Astrocyte (in vitro differentiated cells and primary cell): ENCODE measurements at regions not wholly inside any gene's neighbourhood (a gene's known extent, or its start where the extent isn't known, plus 50 kb on each side); places are given as distances from the start of the nearest gene placed in this dataset.

Source experiments
- DNase-seq: peaks from one replicate; pipeline ENCODE4 v3.0.0-alpha.2; 2010; ENCODE audit warnings: low read depth
- FAIRE-seq: peaks from 2 replicates; lab custom pipeline; 2011; peaks lifted over from hg19 to GRCh38; lab: Jason Lieb, UNC
- H2AFZ ChIP-seq: 2 replicates; pipeline ENCODE4 v1.6.0; 2012; ENCODE audit warnings: low read depth, low read length, inconsistent platforms
- H3K27ac ChIP-seq: 2 replicates; pipeline ENCODE4 v1.5.1; 2011; ENCODE audit warnings: low read depth, low read length, inconsistent platforms
- H3K27me3 ChIP-seq: 2 replicates; pipeline ENCODE4 v1.6.0; 2011; ENCODE audit warnings: low read length, inconsistent platforms; ENCODE audit not compliant: insufficient read depth
- H3K36me3 ChIP-seq: 2 replicates; pipeline ENCODE4 v1.5.1; 2011; ENCODE audit warnings: low read length, inconsistent platforms; ENCODE audit not compliant: insufficient read depth
- H3K4me1 ChIP-seq: 2 replicates; pipeline ENCODE4 v1.5.1; 2011; ENCODE audit warnings: low read length, inconsistent platforms; ENCODE audit not compliant: insufficient read depth
- H3K4me2 ChIP-seq: 2 replicates; pipeline ENCODE4 v1.6.0; 2012; ENCODE audit warnings: low read length, inconsistent platforms
- H3K4me3 ChIP-seq: 2 replicates; pipeline ENCODE4 v1.5.1; 2011; ENCODE audit warnings: low read depth, mild to moderate bottlenecking, low read length, inconsistent platforms; ENCODE audit not compliant: insufficient read depth
- H3K79me2 ChIP-seq: 2 replicates; pipeline ENCODE4 v1.6.0; 2012; ENCODE audit warnings: mild to moderate bottlenecking, low read length, inconsistent platforms; ENCODE audit not compliant: insufficient read depth
- H3K9ac ChIP-seq: 2 replicates; pipeline ENCODE4 v1.6.0; 2012; ENCODE audit warnings: mild to moderate bottlenecking, low read length, inconsistent platforms
- H3K9me3 ChIP-seq: 2 replicates; pipeline ENCODE4 v1.5.1; 2012; ENCODE audit warnings: low read depth, mild to moderate bottlenecking, low read length, inconsistent platforms; ENCODE audit not compliant: insufficient read depth
- H4K20me1 ChIP-seq: 2 replicates; pipeline ENCODE4 v1.6.0; 2012; ENCODE audit warnings: low read length, inconsistent platforms; ENCODE audit not compliant: insufficient read depth
- H3K27ac Mint-ChIP-seq: one replicate; pipeline ENCODE4 v1.8.0; 2021; ENCODE audit warnings: mild to moderate bottlenecking, mixed read lengths; ENCODE audit not compliant: unreplicated experiment
- H3K27me3 Mint-ChIP-seq: one replicate; pipeline ENCODE4 v1.8.0; 2021; ENCODE audit warnings: low read depth, mixed read lengths; ENCODE audit not compliant: unreplicated experiment
- H3K36me3 Mint-ChIP-seq: one replicate; pipeline ENCODE4 v1.8.0; 2021; ENCODE audit warnings: low read depth, mixed read lengths; ENCODE audit not compliant: unreplicated experiment
- H3K4me1 Mint-ChIP-seq: one replicate; pipeline ENCODE4 v1.8.0; 2021; ENCODE audit warnings: low read depth, mixed read lengths; ENCODE audit not compliant: unreplicated experiment
- H3K4me3 Mint-ChIP-seq: one replicate; pipeline ENCODE4 v1.8.0; 2021; ENCODE audit warnings: mild to moderate bottlenecking, moderate library complexity, mixed read lengths; ENCODE audit not compliant: unreplicated experiment
- H3K9me3 Mint-ChIP-seq: one replicate; pipeline ENCODE4 v1.8.0; 2021; ENCODE audit warnings: mild to moderate bottlenecking, mixed read lengths; ENCODE audit not compliant: unreplicated experiment
- EZH2 ChIP-seq: IDR thresholded peaks from 2 replicates; pipeline ENCODE4 v1.6.1; 2012; ENCODE audit warnings: mild to moderate bottlenecking, low read length, inconsistent platforms; ENCODE audit not compliant: insufficient read depth
- TF ChIP-seq, protein P1 (sequence below): IDR thresholded peaks from 2 replicates; pipeline ENCODE4 v1.5.1; 2011; ENCODE audit warnings: low read depth, mild to moderate bottlenecking, inconsistent platforms, low read length, moderate library complexity; ENCODE audit not compliant: insufficient read depth

DNA sequence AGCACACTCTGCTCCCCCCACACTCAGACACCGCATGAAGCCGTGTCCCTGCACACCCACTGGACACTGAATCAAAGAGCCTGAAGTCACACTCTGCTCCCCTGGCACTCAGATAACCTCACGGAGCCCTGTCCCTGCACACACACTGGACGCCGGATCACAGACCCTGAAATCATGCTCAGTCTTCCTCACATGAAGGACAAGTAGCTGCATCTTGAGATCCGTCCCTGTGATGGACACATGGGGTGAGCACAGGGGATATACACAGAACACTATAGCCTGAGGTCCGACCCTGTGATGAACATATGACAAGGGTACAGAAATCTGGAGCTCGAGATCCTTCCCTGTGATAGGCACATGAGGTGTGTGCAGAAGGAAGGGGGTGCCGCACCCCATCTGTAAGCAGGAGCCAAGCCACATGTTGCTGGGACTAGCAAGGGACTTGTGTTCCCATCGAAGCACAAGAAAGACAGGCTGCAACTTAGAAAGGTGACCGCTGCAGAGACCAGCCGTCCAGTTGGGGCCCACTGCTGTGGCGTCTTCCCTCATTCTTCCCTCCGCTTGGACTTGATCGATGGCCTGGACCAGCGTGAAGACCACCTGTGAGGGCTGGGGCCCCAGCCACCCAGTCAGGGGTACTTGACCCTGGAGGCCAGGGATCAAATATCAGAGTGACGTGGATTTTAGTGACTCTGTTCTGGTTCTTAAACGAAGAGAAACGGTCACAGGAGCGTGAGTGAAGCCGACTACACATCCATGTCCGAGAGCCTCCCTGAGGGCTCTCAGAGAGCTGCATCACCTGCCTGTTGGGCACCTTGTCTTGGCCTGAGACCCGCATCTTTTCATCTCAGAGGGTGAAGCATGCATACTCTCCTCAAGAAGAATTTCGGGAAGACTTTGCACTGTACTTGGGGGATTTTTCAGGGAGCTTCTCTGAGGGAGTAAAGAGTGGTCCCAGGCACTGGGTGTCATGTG lies 391.7 kb upstream of the SALL3 start:
- peak overlapping the region; percentile 54 for H3K27ac ChIP-seq
- no peaks in the 10 kb centered on the region for H3K4me1 Mint-ChIP-seq
- H3K4me1 ChIP-seq = peaks cover 8% of the 10 kb centered on the region
- no peaks in the 10 kb centered on the region for H3K27me3 Mint-ChIP-seq
- peak overlapping the region; percentile 52 for H3K9ac ChIP-seq
- H3K4me2 ChIP-seq = no peak overlapping the region
- no peak overlapping the region for H3K4me3 Mint-ChIP-seq
- H3K9me3 ChIP-seq = peaks cover 3% of the 10 kb centered on the region
- FAIRE-seq (no peak), DNase-seq (no peak)
- H3K4me3 ChIP-seq = no peak overlapping the region
- H2AFZ ChIP-seq = no peak overlapping the region
- H3K36me3 ChIP-seq = no peaks in the 10 kb centered on the region
- no peaks in the 10 kb centered on the region for H3K27me3 ChIP-seq
- TF ChIP-seq EZH2 = no peak
- TF ChIP-seq, protein P1, sequence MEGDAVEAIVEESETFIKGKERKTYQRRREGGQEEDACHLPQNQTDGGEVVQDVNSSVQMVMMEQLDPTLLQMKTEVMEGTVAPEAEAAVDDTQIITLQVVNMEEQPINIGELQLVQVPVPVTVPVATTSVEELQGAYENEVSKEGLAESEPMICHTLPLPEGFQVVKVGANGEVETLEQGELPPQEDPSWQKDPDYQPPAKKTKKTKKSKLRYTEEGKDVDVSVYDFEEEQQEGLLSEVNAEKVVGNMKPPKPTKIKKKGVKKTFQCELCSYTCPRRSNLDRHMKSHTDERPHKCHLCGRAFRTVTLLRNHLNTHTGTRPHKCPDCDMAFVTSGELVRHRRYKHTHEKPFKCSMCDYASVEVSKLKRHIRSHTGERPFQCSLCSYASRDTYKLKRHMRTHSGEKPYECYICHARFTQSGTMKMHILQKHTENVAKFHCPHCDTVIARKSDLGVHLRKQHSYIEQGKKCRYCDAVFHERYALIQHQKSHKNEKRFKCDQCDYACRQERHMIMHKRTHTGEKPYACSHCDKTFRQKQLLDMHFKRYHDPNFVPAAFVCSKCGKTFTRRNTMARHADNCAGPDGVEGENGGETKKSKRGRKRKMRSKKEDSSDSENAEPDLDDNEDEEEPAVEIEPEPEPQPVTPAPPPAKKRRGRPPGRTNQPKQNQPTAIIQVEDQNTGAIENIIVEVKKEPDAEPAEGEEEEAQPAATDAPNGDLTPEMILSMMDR = no peak
- H3K9me3 Mint-ChIP-seq = peaks cover 8% of the 10 kb centered on the region
- H3K36me3 Mint-ChIP-seq = no peaks in the 10 kb centered on the region
- H3K79me2 ChIP-seq = no peaks in the 10 kb centered on the region
- no peaks in the 10 kb centered on the region for H4K20me1 ChIP-seq
- H3K27ac Mint-ChIP-seq = no peak overlapping the region

DNA sequence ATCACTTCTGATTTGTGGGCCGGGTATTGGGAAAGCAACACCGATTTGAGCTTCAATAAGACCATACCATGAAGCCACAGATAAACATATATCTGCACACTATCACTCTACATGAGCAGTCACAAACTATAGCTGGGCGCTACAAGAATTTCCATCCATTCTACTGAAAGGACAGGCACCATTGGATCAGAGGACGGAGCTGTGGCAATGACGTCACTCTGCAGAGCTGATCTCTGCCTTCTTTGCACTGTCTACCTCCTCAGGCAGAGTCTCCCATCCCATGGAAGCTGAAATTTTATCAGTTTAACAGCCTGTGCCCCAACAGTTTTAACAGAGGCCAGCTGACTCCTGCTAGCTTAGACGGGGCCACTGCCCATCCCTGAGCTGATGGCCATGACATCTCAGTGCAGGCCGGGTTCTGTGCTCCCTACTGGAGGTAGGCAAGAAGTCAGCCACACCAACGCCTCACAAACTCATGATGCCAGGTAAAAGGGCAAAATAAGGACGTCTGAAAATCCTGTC lies 389.6 kb upstream of the SALL3 start:
- Histone ChIP-seq H4K20me1 (no peaks in the 10 kb centered on the region), H3K36me3 (no peaks in the 10 kb centered on the region), H3K4me1 (peaks cover 8% of the 10 kb centered on the region), H3K9me3 (peaks cover 10% of the 10 kb centered on the region), H3K4me3 (no peak overlapping the region), H3K27me3 (no peaks in the 10 kb centered on the region), H3K79me2 (no peaks in the 10 kb centered on the region), H2AFZ (no peak overlapping the region), H3K27ac (no peak overlapping the region), H3K9ac (no peak overlapping the region), H3K4me2 (no peak overlapping the region)
- Mint-ChIP-seq H3K27me3 (no peaks in the 10 kb centered on the region), H3K4me1 (no peaks in the 10 kb centered on the region), H3K36me3 (no peaks in the 10 kb centered on the region), H3K4me3 (no peak overlapping the region), H3K9me3 (peaks cover 4% of the 10 kb centered on the region), H3K27ac (no peak overlapping the region)
- FAIRE-seq (no peak), DNase-seq (no peak)
- no peak for TF ChIP-seq EZH2
- TF ChIP-seq, protein P1 = no peak

DNA sequence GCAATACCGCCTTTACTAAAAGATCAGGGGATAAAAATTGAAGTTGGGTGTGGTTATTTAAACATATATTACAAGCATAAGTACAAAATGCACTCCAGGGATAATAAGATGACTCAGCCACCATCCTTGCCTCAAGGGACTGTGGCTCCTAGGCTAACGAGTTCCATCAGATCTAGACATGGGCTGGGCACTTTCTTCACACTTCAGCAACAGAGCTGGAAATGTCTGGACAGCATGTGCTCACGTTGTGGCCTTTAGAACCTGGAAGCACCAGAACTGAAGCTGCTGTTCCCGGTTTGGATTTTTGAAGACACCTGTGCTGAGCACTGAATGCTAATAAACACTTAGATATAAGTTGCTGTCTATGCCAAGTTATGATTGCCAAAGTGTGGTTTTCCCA lies 384.2 kb upstream of the SALL3 start:
- Histone ChIP-seq H3K79me2 (no peaks in the 10 kb centered on the region), H3K36me3 (no peaks in the 10 kb centered on the region), H4K20me1 (no peaks in the 10 kb centered on the region), H3K9ac (no peak overlapping the region), H3K4me3 (no peak overlapping the region), H2AFZ (no peak overlapping the region), H3K4me2 (no peak overlapping the region), H3K9me3 (peaks cover 10% of the 10 kb centered on the region), H3K4me1 (no peaks in the 10 kb centered on the region), H3K27me3 (no peaks in the 10 kb centered on the region), H3K27ac (no peak overlapping the region)
- no peak overlapping the region for H3K4me3 Mint-ChIP-seq
- no peaks in the 10 kb centered on the region for H3K36me3 Mint-ChIP-seq
- TF ChIP-seq EZH2 = no peak
- TF ChIP-seq, protein P1 = no peak
- H3K9me3 Mint-ChIP-seq = peaks cover 8% of the 10 kb centered on the region
- H3K27ac Mint-ChIP-seq = no peak overlapping the region
- H3K4me1 Mint-ChIP-seq = no peaks in the 10 kb centered on the region
- H3K27me3 Mint-ChIP-seq = no peaks in the 10 kb centered on the region
- FAIRE-seq (no peak), DNase-seq (no peak)
